SK-MEL-5 (cell line): ENCODE measurements at regions not wholly inside any gene's neighbourhood (a gene's known extent, or its start where the extent isn't known, plus 50 kb on each side); places are given as distances from the start of the nearest gene placed in this dataset.

Source experiments
- DNase-seq: peaks from one replicate; pipeline ENCODE4 v3.0.0-alpha.2; 2016; ENCODE audit warnings: low read depth, low spot score
- in situ Hi-C: cut with HindIII; loops from 2 replicates; pipeline ENCODE4 v1.10.0; 2016; ENCODE audit warnings: low sequenced_read_pairs, high pct_unique_total_duplicates, low pct_unique_long_range_greater_than_20kb

DNA sequence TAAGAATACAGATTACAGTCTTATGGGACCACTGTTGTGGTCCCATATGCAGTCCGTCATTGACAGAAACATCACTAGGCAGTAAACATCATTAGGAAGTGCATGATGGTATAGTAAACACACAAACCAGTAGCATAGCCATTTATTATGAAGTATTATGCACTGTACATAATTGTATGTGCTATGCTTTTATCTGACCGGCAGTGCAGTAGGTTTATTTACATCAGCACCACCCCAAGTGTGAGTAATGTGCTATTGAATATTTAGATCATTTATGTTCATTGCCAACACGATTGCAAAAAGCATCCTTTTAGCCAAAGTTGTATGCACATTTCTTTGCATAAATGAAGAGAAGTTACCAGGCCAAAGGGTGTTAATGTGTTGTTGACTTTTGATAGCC, 531.6 kb upstream of the TBX3 start:
- in situ Hi-C loops = no loop called here
- no peak for DNase-seq

DNA sequence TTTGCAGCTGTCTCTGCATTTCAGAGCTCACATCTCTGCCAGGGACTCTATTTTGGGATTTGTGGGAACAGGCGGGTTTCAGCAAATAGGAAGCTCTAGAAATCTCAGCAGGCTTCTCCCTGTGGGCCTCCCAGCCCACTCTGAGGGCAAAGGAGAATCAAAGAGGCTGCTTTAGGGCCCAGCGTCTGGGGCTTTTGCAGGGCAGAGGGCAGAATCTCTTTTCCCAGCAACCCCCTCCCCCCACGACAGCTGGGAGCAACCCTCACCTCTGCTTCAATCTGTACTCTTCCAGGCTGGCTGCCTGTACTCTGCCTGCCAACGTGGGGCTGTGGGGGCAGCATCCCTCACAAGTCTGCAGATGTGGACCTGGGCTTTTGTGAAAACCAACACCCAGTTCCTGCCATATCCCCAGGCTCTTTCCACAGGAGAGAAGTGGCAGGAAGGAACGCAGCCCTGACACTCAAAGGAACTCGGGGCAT, 529.6 kb upstream of the TBX3 start:
- in situ Hi-C loops = no loop called here
- no peak for DNase-seq

- DNase-seq = no peak
- in situ Hi-C loops = no loop called here
Measured at GRCh38 chr12:115213118-115213517, 529.1 kb upstream of the TBX3 start.

DNA sequence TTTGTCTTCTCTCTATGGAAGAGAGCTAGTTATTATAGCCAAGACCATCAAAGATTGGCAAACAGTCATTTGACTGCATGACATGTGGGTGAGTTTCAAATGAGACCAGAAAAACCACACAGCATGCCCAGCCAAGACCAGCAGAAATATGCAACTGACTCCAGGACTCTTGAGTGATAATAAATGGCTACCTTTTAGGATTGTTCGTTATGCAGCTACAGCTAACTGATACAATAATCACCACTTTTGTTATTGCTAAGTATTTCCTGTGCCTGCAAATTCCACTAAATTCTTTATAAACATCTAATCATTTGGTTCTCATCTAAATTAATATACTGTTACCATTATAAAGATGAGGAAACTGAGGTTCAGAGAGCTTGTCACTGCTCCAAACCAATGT, 528.4 kb upstream of the TBX3 start:
- no peak for DNase-seq
- in situ Hi-C loops = no loop called here

DNA sequence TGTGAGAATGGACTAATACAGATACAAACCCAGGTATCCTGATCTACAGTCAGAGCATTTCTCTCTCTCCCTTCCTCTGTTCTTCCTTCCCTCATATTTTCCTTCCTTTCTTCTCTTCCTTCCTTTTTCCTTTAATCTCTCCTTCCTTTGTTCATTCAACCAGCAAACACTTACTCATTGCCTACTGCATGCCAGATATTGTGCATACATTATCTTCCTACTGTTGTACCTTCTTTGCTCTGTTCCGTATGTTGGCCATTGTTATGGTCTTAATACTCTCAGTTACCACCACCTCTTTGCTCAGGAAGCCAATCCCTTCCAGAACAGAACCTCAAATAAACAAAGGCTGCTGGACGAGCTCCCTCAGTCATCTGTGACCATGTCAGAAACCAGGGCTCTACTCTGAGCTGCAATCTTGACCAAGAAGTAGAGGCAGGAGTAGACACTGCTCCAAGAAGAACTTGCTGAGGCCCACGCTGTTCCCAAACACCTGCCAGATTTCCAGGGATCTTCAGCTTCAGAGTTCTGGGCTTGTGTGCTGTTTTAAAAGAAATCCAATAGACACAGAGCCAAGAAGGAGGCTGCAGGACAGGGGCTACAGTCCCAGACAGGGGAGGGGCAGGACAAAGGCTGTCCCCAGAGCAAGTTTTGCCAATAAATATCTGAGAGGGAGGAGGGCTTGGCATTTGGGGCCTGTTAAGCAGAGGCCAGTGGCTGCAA, 526.7 kb upstream of the TBX3 start:
- in situ Hi-C loops = no loop called here
- DNase-seq = no peak

DNA sequence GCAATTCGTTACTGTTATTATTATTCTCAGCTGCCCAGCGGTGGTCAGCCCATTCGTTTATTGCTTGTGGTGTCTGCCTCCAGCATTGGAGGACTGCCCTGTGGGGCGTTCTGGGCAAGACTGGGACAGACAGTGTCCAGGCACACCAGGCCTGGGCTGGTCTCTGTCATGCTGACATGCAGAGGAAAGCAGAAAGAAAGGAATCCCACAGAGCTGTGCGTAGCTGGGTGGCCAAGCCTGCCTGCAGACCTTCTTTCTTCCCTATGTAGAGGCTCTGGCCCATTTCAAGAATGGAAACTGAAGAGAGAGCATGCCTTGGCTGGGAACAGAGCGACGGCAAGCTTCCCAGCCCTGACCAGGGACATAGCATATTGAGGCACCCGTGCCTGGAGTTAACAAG, 525.3 kb upstream of the TBX3 start:
- no peak for DNase-seq
- in situ Hi-C loops = no loop called here

GRCh38 chr12:115208098-115208497, 524.1 kb upstream of the TBX3 start:
- no peak for DNase-seq
- in situ Hi-C loops = no loop called here

GRCh38 chr12:115207216-115207915, 523.4 kb upstream of the TBX3 start:
- DNase-seq = no peak
- in situ Hi-C loops = no loop called here

- no peak for DNase-seq
- in situ Hi-C loops = no loop called here
Measured at GRCh38 chr12:115206801-115207200, 522.8 kb upstream of the TBX3 start.

- in situ Hi-C loops = no loop called here
- no peak for DNase-seq
Measured at GRCh38 chr12:115205755-115206308, 521.9 kb upstream of the TBX3 start.

DNA sequence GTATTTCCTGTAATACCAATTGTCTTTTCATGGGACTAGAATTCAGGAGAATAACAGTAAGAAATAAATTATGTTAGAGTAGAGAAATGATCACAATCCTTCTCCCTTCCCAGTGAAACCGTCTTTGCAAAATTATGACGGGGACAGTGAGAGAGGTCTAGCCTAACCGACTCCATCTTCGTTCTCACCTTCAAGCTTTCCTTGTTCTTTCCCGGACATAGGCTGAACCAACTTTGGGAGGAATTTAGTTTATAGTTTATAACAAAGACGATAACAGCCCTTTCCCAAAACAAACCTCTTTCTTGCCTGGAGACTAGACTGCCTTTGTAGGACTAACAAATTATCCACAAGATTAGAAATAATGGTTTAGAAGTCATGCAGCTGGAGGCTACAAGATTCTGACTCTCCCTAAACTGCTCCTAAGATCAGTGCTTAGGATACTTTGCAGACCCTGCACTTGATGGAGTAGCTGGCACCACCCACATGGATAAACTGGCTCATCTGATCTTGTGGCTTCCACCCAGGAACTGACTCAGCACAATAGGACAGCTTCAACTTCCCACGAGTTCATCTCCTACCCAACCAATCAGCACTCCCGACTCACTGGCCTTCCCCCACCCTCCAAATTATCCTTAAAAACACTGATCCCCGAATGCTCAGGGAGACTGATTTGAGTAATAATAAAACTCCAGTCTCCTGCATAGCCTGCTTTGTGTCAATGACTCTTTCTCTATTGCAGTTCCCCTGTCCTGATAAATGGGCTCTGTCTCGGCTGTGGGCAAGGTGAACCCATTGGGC, 521.2 kb upstream of the TBX3 start:
- in situ Hi-C loops = no loop called here
- DNase-seq = no peak

DNA sequence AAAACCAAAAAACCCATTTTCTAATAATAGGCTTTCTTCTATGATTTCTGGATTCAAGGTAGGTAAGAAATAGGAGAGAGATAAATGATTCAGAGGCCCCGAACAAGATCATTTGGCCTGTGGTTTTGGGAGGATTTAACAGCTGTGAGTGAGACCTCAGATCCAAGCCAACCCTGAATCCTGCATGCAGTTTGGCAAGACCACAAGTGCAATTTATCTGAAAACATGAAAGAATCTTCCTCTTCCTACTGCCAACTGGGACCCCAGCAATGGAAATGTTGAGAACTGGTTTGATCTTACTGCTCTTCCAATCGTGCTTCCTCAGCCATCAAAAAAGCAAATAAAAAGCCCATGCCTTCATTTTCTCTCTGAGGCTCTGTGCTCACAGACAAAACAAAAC, 519.7 kb upstream of the TBX3 start:
- in situ Hi-C loops = no loop called here
- no peak for DNase-seq

- no peak for DNase-seq
- in situ Hi-C loops = no loop called here
Measured at GRCh38 chr12:115201966-115202365, 518.0 kb upstream of the TBX3 start.

- DNase-seq = no peak
Measured at GRCh38 chr12:115199831-115200230, 515.9 kb upstream of the TBX3 start.

GRCh38 chr12:115194857-115195256, 510.9 kb upstream of the TBX3 start:
- DNase-seq = no peak
- in situ Hi-C loops = no loop called here

More at GRCh38 chr12:115199831-115200230, 515.9 kb upstream of the TBX3 start:
- in situ Hi-C loops = no loop called here

DNA sequence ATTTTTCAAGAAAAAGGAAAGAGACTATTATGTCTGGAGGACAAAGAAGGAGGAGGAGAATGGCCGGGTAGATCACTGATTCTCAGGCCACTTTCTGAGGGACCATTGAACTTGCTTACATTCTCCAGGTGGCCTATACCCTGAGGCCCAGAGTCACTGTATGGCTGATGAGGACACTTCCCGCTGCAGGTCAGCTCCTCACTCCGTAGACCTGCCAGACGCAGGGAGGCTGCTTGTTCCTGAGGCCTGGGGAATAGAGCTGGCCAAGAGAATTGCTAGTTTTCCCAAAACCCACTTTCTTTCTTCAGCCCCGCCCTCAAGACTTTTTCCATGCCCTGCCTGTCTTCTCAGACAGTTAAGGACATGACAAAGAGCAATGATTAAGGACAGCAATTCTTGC, 510.5 kb upstream of the TBX3 start:
- in situ Hi-C loops = no loop called here
- no peak for DNase-seq

DNA sequence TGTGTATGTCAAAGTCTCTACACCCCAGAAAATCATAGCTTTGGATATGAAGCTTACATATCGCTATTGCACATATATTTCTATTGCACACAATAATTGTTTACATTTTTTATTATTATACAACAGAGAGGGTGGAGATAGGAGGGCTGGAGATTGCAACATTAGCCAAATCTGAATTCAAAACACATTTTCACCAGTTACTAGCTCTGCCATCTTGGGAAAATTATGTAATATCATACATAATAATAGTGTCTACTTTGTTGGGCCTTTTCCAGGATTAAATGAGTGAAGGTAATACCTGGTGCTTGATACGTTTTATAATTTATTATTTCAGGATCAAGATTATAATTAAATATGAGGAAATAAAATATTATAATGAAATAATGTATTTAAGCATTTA, 507.4 kb upstream of the TBX3 start:
- no peak for DNase-seq
- in situ Hi-C loops = no loop called here

DNA sequence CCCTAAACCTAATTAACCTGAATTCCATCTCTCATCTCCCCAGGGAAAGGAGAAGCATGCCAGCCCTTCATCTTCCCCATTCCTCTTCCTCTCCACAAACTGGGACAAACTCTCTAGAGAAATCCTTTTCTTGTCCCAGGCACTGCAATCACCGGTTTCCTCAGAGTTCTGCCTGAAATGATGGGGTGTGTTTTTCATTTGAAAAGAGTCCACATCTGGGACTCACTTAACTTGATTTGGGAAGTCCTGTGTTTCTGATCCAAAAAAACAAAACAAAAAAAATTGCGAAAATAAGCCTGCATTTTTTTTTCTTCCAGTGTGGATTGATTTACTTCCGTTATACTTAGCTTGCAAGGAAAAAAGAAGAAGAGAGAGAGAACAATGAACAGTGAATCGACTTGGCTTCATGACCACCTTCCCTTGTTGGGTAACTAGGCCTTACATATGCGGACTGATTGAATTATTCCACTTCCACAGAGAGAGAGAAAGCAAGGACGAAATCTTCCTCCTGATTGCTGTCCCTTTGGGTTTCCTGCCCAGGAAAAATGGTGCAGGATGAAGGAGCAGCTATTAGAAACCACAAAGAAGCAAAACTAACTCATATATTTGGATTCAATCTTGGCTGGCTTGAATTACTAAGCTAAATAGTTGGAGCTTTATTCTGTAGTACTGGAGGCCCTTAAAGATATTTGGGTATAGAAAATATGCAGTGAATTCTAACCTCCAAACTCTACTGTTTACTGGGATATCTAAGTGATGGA, 506.2 kb upstream of the TBX3 start:
- in situ Hi-C loops = no loop called here

More for the DNA sequence above, 506.2 kb upstream of the TBX3 start:
- no peak for DNase-seq
